ENCODE measurements at regions not wholly inside any gene's neighbourhood (a gene's known extent, or its start where the extent isn't known, plus 50 kb on each side); places are given as distances from the start of the nearest gene placed in this dataset.

GRCh38 chr4:124282301-124282898 lies 430.1 kb downstream of the ANKRD50 start:
- DNase-seq = no peak

- no peak for DNase-seq
Observed at GRCh38 chr4:124288706-124289486, 423.6 kb downstream of the ANKRD50 start.

- no peak for DNase-seq
Observed at GRCh38 chr4:124290678-124291077, 421.9 kb downstream of the ANKRD50 start.

DNA sequence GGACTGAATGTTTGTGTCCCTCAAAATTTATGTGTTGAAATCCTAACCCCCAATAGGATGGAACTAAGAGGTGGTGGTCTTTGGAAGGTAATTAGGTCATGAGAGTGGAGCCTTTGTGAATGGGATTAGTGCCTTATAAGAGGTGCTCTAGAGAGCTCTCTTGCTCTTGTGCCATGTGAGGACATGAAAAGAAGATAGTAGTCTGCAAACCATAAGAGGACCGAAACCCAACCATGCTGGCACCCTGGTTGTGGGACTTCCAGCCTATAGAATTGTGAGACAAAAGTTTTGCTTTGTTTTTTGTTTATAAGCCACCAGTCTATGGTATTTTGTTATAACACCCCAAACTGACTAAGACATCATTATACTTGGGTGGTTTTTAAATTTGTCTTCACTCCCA lies 417.1 kb downstream of the ANKRD50 start:
- no peak for DNase-seq

DNA sequence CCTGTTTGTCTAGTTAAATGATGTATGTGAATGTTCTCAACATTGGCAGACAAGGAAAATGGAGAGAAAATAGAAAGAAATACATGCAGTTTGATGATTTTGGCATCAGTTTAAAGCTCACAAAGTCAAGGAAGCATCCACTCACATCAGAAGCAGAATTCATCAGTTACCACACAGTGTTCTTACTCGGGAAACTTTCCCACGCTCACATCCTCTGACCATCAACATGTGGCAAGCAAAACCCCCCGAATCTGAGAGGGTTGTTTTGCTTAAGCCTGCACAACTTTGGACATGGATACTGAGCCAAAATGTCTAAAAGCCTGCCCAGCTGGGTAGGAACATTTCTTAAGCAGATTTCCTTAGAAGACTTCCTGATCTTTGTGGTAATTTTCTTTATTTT lies 407.6 kb downstream of the ANKRD50 start:
- no peak for DNase-seq

DNA sequence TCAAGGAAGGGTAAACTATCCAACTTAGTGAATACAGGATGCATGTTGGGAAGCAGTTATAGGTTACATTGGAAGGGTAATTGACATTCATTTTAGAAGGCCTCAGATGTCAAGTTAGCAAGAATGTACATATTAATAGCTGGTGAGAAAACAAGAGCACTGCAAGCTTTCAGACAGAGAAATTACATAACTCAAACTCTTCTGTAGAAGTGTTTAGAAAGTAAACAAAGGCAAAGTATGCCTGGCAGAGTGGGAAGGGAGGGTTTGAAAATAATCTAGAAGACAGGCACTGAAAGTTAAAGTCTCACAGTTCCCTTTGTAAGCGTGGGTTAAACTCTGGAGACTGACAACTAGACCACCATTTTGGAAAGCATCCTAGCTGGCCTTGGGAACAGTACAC lies 406.2 kb downstream of the ANKRD50 start:
- no peak for DNase-seq

DNA sequence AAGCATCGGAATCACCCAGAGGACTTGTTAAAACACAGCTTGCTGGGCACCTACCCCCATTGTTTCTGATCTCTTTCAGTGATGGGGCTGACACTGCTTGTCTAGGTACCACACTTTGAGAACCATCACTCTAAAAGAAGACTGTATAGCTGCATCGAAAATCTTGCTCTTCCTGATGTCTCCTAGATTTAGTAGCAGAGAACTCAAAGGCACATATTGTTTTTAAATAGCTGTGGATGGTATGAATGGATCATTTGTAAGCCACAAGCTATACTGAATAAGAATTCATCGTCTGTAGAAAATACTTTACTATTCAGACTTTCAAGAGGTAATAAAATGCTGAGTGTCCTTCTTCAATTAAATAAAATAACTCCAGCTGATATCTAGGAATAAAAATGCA lies 405.4 kb downstream of the ANKRD50 start:
- DNase-seq = no peak

DNA sequence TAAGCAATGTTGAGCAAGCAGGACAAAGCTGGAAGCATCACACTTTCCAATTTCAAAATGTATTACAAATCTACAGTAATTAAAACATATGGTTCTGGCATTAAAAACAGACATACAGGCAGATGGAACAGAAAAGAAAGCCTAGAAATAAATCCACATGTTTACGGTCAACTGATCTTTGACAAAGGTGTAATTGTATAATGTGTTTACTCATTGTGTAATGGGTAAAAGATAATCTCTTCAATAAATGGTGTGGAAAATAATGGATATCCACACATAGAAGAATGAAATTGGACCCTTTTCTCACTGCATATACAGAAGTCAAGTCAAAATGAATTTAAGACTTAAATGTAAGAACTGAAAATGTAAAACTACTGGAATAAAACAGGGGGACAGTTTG lies 394.2 kb downstream of the ANKRD50 start:
- no peak for DNase-seq

- no peak for DNase-seq
Observed at GRCh38 chr4:124321364-124321763, 391.2 kb downstream of the ANKRD50 start.

GRCh38 chr4:124322234-124323065 lies 390.1 kb downstream of the ANKRD50 start:
- peak in 1 of 51 donors; percentile 2 for DNase-seq

DNA sequence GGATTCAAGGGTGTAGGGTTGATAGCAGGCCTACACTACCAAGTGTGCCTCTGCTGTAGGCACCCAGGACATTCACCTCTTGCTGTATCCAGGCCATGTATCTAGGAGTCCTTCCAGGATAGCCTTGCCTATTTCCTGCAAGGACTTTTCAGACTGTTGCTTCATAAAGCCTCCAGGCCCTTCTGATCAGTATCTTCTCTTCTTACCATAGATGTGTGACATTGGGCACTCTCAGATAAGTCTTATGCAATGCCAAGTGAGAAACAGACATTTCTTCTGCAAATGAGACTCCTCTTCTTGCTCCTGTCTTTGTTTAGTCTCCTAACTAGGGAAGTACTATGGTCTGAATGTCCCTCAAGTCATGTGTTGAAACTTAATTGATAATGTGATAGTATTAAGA lies 386.8 kb downstream of the ANKRD50 start:
- DNase-seq = no peak

- no peak for DNase-seq
Observed at GRCh38 chr4:124329134-124329533, 383.4 kb downstream of the ANKRD50 start.

DNA sequence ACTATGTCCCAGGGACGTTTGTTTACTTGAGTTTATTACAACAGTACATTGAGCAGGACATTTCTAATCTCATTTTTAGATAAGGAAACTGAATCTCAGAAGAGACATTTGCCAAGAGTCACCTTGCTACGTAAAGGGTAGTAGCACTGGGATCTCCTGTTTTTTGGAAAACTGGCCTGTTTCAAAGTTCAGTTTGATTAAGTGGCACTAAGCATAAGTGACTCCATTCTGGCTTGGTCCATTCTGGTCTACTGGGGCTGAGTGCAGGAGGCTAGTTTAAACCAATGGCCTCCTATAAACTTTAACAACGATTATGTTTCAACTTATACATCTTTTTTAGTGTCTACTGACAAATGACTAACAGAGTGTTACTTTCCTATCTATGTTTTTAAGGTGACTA lies 382.5 kb downstream of the ANKRD50 start:
- DNase-seq = no peak

- DNase-seq = no peak
Observed at GRCh38 chr4:124331781-124332180, 380.8 kb downstream of the ANKRD50 start.

DNA sequence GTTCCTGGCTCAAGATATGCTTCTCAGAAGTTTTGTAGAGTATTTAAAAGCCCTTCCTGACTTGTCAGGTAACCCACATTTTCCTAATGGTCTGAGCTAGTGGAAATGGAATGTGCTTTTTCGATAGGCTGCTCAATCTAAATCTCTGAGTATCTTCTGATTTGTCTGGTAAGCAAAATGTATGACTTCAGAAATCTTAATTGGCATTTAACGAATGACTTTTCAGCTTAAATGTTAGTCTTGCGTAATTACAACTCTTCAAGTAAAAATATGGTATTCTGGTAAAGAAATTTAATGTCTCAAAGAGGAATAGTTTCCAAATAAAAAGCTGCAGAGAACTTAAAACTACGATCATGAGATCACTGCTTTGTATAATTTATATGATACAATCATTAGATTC lies 379.1 kb downstream of the ANKRD50 start:
- no peak for DNase-seq

DNA sequence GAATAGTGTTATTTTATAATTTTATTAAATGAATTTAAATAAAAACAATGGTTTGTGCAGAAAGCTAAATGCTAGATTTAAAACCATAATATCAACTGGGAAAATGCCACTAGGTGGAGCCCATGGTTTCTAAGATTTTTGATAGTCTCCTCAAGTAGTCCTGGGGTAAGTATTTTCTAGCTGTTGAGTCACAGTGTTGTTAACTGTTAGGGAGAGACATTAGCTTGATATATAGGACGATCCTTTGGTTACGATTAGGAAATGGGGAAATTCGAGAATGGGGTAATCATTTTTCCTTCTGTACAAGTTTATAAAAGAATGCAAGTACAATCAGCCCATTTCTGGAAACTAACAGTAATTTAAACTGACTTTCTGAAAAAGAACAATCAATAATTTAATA lies 378.4 kb downstream of the ANKRD50 start:
- DNase-seq = peak in 6 of 51 donors; percentile 0 to 67 (median 4)

- DNase-seq = no peak
Observed at GRCh38 chr4:124337874-124338273, 374.7 kb downstream of the ANKRD50 start.

DNA sequence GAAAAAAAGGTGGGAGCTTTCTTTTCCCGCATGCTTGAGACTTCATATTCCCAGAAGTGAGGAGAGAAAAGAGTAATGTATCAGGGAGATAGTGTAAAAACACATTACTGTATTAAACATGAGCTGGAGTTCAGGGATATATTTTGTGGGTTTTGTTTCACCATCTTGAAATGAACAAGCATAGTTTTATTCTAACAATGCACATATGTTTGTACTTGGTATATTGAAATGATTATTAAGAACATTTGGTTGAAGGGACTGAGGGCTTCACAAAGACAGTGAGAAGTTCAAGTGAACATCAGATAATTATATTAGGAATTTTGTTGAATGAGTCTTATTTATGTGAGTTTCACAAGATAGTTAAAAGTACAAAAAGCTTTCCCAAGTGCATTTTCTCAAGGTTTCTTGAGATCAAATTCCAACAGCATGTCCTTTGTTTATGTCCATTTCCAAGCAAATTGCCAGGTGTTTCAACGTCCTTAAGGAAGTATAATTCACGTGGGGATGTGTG lies 368.8 kb downstream of the ANKRD50 start:
- DNase-seq = no peak

GRCh38 chr4:124372916-124373315 lies 339.6 kb downstream of the ANKRD50 start:
- DNase-seq = no peak

- DNase-seq = no peak
Observed at GRCh38 chr4:124386163-124386562, 326.4 kb downstream of the ANKRD50 start.

DNA sequence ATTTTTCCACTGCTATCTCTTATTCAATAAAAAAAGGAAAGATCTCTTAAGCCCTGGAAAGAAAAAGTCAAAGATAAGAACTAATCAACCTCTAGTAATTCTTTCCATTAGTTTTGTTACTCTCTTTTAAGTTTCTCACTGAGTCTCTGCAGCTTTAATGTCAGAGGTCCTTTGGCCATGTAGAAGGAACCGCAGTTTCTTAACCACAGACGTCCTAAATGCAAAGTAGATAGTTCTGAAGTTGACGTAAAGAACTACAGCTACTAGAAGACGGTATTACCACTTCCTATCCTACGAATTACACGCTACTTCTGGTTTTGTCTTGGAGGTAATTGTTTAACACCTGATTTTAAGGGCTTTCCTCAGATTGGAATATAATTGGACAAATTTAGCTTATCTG lies 325.9 kb downstream of the ANKRD50 start:
- DNase-seq = no peak

DNA sequence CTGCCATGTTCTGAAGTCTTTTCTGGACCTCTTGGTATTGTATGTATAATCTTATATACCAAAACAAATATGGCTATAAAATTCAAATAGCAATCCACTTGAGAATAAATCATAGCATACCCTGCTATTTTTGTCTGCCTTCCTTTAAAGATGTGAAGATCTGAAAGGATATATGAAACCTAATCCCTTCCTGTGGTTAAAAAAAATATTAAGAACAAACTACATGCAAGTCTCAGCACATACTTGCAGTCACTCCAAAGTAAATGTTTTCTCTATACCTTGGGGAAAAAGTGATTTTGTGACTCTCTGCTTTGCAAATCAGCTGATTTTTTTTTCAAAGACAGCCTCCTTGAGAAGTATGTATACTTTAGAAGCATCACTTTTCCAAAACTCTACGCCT lies 322.9 kb downstream of the ANKRD50 start:
- DNase-seq = no peak

Measured in hypothalamus (tissue), 51 donors.